GM12875 (cell line): ENCODE measurements at regions not wholly inside any gene's neighbourhood (a gene's known extent, or its start where the extent isn't known, plus 50 kb on each side); places are given as distances from the start of the nearest gene placed in this dataset.

Experiments
- H3K4me3 ChIP-seq: one replicate; pipeline ENCODE4 v1.5.1; 2011; ENCODE audit warnings: low read depth, low read length, control low read depth
- TF ChIP-seq, protein P1 (sequence below): IDR thresholded peaks from 2 replicates; pipeline ENCODE4 v1.5.1; 2011; ENCODE audit warnings: low read depth, mild to moderate bottlenecking, control low read depth, inconsistent platforms, low read length, moderate library complexity, borderline replicate concordance; ENCODE audit not compliant: insufficient read depth

DNA sequence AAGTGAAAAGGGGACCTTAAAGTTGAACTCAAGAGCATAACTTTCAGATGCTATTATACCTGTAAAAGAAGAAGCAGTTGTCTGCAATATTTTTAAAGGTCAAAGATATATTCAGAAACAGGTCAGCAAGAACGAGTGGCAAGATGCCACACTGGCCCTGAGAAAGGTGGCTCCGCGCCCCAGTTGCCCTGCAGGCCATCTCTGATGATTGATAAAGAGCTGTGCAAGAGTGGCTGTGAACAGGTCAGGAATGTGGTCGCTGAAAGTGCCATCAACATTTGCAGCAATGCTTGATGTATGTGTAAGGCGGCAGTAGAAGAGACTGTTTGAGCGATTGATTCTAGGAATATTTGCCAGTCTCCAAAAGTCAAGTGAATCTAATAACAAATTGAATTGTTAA lies 664.2 kb upstream of the SLC10A2 start:
- TF ChIP-seq, protein P1, sequence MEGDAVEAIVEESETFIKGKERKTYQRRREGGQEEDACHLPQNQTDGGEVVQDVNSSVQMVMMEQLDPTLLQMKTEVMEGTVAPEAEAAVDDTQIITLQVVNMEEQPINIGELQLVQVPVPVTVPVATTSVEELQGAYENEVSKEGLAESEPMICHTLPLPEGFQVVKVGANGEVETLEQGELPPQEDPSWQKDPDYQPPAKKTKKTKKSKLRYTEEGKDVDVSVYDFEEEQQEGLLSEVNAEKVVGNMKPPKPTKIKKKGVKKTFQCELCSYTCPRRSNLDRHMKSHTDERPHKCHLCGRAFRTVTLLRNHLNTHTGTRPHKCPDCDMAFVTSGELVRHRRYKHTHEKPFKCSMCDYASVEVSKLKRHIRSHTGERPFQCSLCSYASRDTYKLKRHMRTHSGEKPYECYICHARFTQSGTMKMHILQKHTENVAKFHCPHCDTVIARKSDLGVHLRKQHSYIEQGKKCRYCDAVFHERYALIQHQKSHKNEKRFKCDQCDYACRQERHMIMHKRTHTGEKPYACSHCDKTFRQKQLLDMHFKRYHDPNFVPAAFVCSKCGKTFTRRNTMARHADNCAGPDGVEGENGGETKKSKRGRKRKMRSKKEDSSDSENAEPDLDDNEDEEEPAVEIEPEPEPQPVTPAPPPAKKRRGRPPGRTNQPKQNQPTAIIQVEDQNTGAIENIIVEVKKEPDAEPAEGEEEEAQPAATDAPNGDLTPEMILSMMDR = no peak
- no peak overlapping the region for H3K4me3 ChIP-seq

GRCh38 chr13:103726808-103727207 lies 660.6 kb upstream of the SLC10A2 start:
- H3K4me3 ChIP-seq = no peak overlapping the region
- TF ChIP-seq, protein P1 = no peak

DNA sequence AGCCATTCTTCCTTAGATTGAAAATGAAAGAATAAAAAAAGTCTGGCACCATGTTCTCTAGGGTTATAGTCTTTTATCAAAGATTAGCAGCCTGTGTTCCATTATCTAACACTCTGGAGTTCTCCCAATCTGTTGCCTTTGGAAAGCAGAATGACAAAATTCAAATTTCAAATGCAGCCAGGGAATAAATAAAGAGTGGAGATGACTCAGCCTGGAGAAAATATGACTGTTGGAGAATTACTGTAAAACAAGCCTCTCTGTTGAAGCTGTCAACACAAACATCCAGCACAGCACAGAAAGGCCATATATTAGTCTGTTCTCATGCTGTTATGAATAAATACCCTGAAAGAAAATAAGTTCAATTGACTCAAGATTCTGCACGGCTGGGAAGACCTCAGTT lies 650.5 kb upstream of the SLC10A2 start:
- TF ChIP-seq, protein P1 = no peak
- H3K4me3 ChIP-seq = no peak overlapping the region

- H3K4me3 ChIP-seq = no peak overlapping the region
- TF ChIP-seq, protein P1 = no peak
Measured at GRCh38 chr13:103715335-103715734, 649.1 kb upstream of the SLC10A2 start.

DNA sequence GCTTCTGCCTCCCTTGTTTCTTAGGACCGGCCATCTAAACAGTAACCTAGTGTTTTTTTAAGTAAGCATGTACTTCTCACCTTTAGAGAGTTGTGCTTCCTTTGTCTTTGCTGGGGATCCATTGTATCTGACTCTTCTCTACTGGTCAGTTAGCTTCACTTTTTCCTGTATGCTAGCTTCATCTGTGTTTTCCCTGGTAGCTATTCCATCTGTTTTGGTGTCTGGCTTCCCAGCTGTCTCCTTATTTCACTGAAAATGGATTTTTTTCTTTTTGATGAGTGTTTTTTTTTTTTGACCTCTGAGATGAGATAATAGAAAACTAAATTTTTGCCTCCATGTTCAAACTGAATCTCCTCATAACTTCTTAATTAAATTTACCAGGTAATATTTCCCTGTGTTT lies 637.0 kb upstream of the SLC10A2 start:
- TF ChIP-seq, protein P1 = no peak
- H3K4me3 ChIP-seq = no peak overlapping the region

DNA sequence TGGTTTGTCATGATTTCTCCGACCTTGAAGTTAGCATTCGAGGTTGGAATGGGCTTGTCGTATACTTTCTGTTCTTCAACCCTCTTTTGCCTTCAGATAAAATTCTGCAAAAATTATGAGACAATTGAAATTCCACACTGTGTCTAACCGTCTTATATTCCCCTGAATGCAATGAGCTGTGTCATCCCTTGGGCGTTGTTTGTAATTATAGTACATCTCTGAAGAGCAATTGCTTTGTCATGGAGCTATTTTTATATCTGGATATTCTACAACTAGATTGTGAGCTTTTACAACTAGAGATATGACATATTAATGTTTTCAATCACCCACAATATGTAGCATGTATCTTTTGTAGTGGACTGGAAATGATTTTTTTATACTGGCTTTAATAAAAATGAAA lies 631.8 kb upstream of the SLC10A2 start:
- H3K4me3 ChIP-seq = no peak overlapping the region
- TF ChIP-seq, protein P1 = no peak

GRCh38 chr13:103695320-103695719 lies 629.1 kb upstream of the SLC10A2 start:
- TF ChIP-seq, protein P1 = no peak
- H3K4me3 ChIP-seq = no peak overlapping the region
